ENCODE measurements at regions not wholly inside any gene's neighbourhood (a gene's known extent, or its start where the extent isn't known, plus 50 kb on each side); places are given as distances from the start of the nearest gene placed in this dataset.

GRCh38 chr10:6354168-6354772 is 151.5 kb downstream of the PFKFB3 start:
- no peak overlapping the region for H3K4me3 ChIP-seq (ENCODE audit: low read depth, low read length)
- CTCF ChIA-PET, result no interaction called here
- TF ChIP-seq, protein P1, sequence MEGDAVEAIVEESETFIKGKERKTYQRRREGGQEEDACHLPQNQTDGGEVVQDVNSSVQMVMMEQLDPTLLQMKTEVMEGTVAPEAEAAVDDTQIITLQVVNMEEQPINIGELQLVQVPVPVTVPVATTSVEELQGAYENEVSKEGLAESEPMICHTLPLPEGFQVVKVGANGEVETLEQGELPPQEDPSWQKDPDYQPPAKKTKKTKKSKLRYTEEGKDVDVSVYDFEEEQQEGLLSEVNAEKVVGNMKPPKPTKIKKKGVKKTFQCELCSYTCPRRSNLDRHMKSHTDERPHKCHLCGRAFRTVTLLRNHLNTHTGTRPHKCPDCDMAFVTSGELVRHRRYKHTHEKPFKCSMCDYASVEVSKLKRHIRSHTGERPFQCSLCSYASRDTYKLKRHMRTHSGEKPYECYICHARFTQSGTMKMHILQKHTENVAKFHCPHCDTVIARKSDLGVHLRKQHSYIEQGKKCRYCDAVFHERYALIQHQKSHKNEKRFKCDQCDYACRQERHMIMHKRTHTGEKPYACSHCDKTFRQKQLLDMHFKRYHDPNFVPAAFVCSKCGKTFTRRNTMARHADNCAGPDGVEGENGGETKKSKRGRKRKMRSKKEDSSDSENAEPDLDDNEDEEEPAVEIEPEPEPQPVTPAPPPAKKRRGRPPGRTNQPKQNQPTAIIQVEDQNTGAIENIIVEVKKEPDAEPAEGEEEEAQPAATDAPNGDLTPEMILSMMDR (IDR thresholded peaks at IDR 0.05; ENCODE audit: insufficient read depth, low read length, missing control alignments), result no peak
- DNase-seq (ENCODE audit: low read depth, low spot score), result no peak
- POLR2A ChIA-PET, result interaction anchor here (1.0 kb wide), 1 partner anchor 152 kb away, joined by 3 read pairs; the partner anchor contains the start of gene PFKFB3

GRCh38 chr10:6356280-6356793 is 153.6 kb downstream of the PFKFB3 start:
- DNase-seq (ENCODE audit: low read depth, low spot score), result no peak
- CTCF ChIA-PET, result no interaction called here
- H3K4me3 ChIP-seq (ENCODE audit: low read depth, low read length), result no peak overlapping the region
- POLR2A ChIA-PET, result no interaction called here
- TF ChIP-seq, protein P1 (IDR thresholded peaks at IDR 0.05; ENCODE audit: insufficient read depth, low read length, missing control alignments), result no peak

- no peak for DNase-seq (ENCODE audit: low read depth, low spot score)
- POLR2A ChIA-PET, result no interaction called here
- no peak overlapping the region for H3K4me3 ChIP-seq (ENCODE audit: low read depth, low read length)
- TF ChIP-seq, protein P1 (IDR thresholded peaks at IDR 0.05; ENCODE audit: insufficient read depth, low read length, missing control alignments), result no peak
- CTCF ChIA-PET, result no interaction called here
Observed at GRCh38 chr10:6361869-6362268, 159.1 kb downstream of the PFKFB3 start.

DNA sequence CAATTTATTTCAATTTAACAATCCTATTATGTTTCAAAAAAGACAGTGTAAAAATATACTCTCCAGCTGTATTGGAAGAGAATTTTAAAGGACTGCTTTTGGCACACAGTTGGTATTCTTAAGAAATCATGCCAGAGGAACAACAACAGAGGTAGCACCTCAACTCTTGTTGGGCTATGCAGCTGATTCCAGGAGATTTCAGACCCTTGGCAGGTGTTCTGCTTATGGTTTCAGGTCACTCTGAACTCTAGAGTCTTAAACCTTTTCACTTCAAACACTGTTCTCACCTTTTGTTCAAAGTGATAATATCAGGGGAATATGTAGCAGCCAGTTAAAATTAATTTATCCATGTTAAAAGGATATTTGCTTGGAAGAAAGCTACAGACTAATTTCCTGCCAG is 160.1 kb downstream of the PFKFB3 start:
- POLR2A ChIA-PET, result no interaction called here
- CTCF ChIA-PET, result no interaction called here
- DNase-seq (ENCODE audit: low read depth, low spot score), result no peak
- no peak overlapping the region for H3K4me3 ChIP-seq (ENCODE audit: low read depth, low read length)
- TF ChIP-seq, protein P1 (IDR thresholded peaks at IDR 0.05; ENCODE audit: insufficient read depth, low read length, missing control alignments), result no peak

GRCh38 chr10:6363511-6363910 is 160.8 kb downstream of the PFKFB3 start:
- DNase-seq (ENCODE audit: low read depth, low spot score), result no peak
- TF ChIP-seq, protein P1 (IDR thresholded peaks at IDR 0.05; ENCODE audit: insufficient read depth, low read length, missing control alignments), result no peak
- POLR2A ChIA-PET, result no interaction called here
- no peak overlapping the region for H3K4me3 ChIP-seq (ENCODE audit: low read depth, low read length)
- CTCF ChIA-PET, result no interaction called here

DNA sequence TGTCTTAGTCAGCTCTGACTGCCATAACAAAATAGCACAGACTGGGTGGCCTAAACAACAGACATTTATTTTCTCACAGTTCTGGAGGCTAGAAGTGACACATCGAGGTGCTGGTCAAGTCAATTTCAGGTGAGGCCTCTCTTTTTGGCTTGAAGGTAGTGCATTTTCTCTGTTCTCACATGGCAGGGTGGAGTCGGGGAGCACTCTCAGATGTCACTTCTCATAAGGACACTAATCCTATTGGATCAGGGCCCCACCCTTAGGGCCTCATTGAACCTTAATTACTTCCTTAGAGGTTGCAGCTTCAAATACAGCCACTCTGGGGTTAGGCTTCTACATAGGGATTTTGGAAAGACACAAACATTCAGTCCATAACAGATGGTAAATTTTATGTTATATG is 161.6 kb downstream of the PFKFB3 start:
- POLR2A ChIA-PET, result no interaction called here
- no peak overlapping the region for H3K4me3 ChIP-seq (ENCODE audit: low read depth, low read length)
- CTCF ChIA-PET, result no interaction called here
- DNase-seq (ENCODE audit: low read depth, low spot score), result no peak
- TF ChIP-seq, protein P1 (IDR thresholded peaks at IDR 0.05; ENCODE audit: insufficient read depth, low read length, missing control alignments), result no peak
